Germinal center (tissue), 1 donor: ENCODE measurements at regions not wholly inside any gene's neighbourhood (a gene's known extent, or its start where the extent isn't known, plus 50 kb on each side); places are given as distances from the start of the nearest gene placed in this dataset.

Source experiments
- DNase-seq: peaks from one replicate; pipeline ENCODE4 v3.0.0; 2012; ENCODE audit warnings: mixed read lengths, low spot score

- DNase-seq: no peak
Observed at GRCh38 chr2:139018252-139018651, 238.1 kb upstream of the NXPH2 start.

GRCh38 chr2:139007130-139007529 lies 226.9 kb upstream of the NXPH2 start:
- DNase-seq: no peak

GRCh38 chr2:139000131-139000785 lies 220.1 kb upstream of the NXPH2 start:
- no peak for DNase-seq

GRCh38 chr2:138997856-138998517 lies 217.8 kb upstream of the NXPH2 start:
- DNase-seq: no peak

GRCh38 chr2:138997346-138997745 lies 217.2 kb upstream of the NXPH2 start:
- no peak for DNase-seq

- DNase-seq: no peak
Observed at GRCh38 chr2:138994502-138994901, 214.3 kb upstream of the NXPH2 start.

- DNase-seq: no peak
Observed at GRCh38 chr2:138985881-138986280, 205.7 kb upstream of the NXPH2 start.

GRCh38 chr2:138979131-138979785 lies 199.1 kb upstream of the NXPH2 start:
- no peak for DNase-seq

- no peak for DNase-seq
Observed at GRCh38 chr2:138974651-138975050, 194.5 kb upstream of the NXPH2 start.

GRCh38 chr2:138964418-138964817 lies 184.2 kb upstream of the NXPH2 start:
- no peak for DNase-seq

GRCh38 chr2:138962686-138963085 lies 182.5 kb upstream of the NXPH2 start:
- DNase-seq: no peak

GRCh38 chr2:138960191-138960590 lies 180.0 kb upstream of the NXPH2 start:
- DNase-seq: no peak

- no peak for DNase-seq
Observed at GRCh38 chr2:138959031-138959430, 178.8 kb upstream of the NXPH2 start.

GRCh38 chr2:138956116-138956515 lies 175.9 kb upstream of the NXPH2 start:
- DNase-seq: no peak

GRCh38 chr2:138950486-138950885 lies 170.3 kb upstream of the NXPH2 start:
- DNase-seq: no peak

- no peak for DNase-seq
Observed at GRCh38 chr2:138949517-138949916, 169.3 kb upstream of the NXPH2 start.

- no peak for DNase-seq
Observed at GRCh38 chr2:138948070-138948539, 167.9 kb upstream of the NXPH2 start.

- DNase-seq: no peak
Observed at GRCh38 chr2:138943470-138943869, 163.3 kb upstream of the NXPH2 start.

- no peak for DNase-seq
Observed at GRCh38 chr2:138942466-138942865, 162.3 kb upstream of the NXPH2 start.

GRCh38 chr2:138931284-138932256 lies 151.4 kb upstream of the NXPH2 start:
- DNase-seq: no peak

GRCh38 chr2:138930571-138930970 lies 150.4 kb upstream of the NXPH2 start:
- DNase-seq: no peak

- no peak for DNase-seq
Observed at GRCh38 chr2:138928374-138929021, 148.3 kb upstream of the NXPH2 start.
